PC-3 (cell line): ENCODE measurements at regions not wholly inside any gene's neighbourhood (a gene's known extent, or its start where the extent isn't known, plus 50 kb on each side); places are given as distances from the start of the nearest gene placed in this dataset.

ENCODE experiments used
- ATAC-seq: fragments of 200-7000 bp; cut with Tn5 transposase; 2 replicates; pipeline ENCODE4 v1.9.1; 2020; ENCODE audit warnings: mild to moderate bottlenecking, moderate library complexity
- BruUV-seq: library from RNA; stranded (reverse); fragments of 400-500 nt; replicated peaks from 2 replicates; lab custom pipeline; 2021; lab: Mats Ljungman, UMichigan
- CTCF ChIA-PET: fragments of 300-600 bp; sonication (Branson Sonifier 250); formaldehyde crosslinking; loops from one replicate; lab custom pipeline; 2022; ENCODE audit warnings: antibody characterized with exemption; lab: Charles Lee
- POLR2A ChIA-PET: fragments of 300-600 bp; sonication (Branson Sonifier 250); formaldehyde crosslinking; loops from one replicate; lab custom pipeline; 2022; ENCODE audit warnings: antibody characterized with exemption; ENCODE audit not compliant: unreplicated experiment; lab: Charles Lee
- DNase-seq: peaks from one replicate; pipeline ENCODE4 v3.0.0-alpha.2; 2015
- H2AFZ ChIP-seq: fragments of 300-600 bp; sonication (generic); 2 replicates; pipeline ENCODE4 v1.6.0; 2016; ENCODE audit warnings: antibody characterized with exemption, low read length
- H3F3A ChIP-seq: fragments of 300-600 bp; sonication (generic); one replicate; pipeline ENCODE4 v1.6.0; 2017; ENCODE audit warnings: antibody characterized with exemption, low read length, control low read depth, mild to moderate bottlenecking; ENCODE audit not compliant: unreplicated experiment
- H3K27ac ChIP-seq: fragments of 300-600 bp; sonication (generic); 2 replicates; pipeline ENCODE4 v1.5.1; 2016; ENCODE audit warnings: mild to moderate bottlenecking, low read length
- H3K27me3 ChIP-seq: fragments of 300-600 bp; sonication (generic); 2 replicates; pipeline ENCODE4 v1.6.1; 2016; ENCODE audit warnings: low read length, mixed read lengths
- H3K36me3 ChIP-seq: fragments of 300-600 bp; sonication (generic); 2 replicates; pipeline ENCODE4 v1.6.1; 2016; ENCODE audit warnings: low read depth, mixed run types, low read length, mixed read lengths
- H3K4me1 ChIP-seq: fragments of 300-600 bp; sonication (generic); 2 replicates; pipeline ENCODE4 v1.5.1; 2016; ENCODE audit warnings: low read length; ENCODE audit not compliant: insufficient read depth
- H3K4me2 ChIP-seq: fragments of 300-600 bp; sonication (generic); 2 replicates; pipeline ENCODE4 v1.6.0; 2016; ENCODE audit warnings: low read length
- H3K4me3 ChIP-seq: fragments of 300-600 bp; sonication (generic); 2 replicates; pipeline ENCODE4 v1.5.1; 2016; ENCODE audit warnings: mild to moderate bottlenecking, low read length, mixed read lengths
- H3K79me2 ChIP-seq: fragments of 300-600 bp; sonication (generic); 2 replicates; pipeline ENCODE4 v1.6.1; 2017; ENCODE audit warnings: low read length, mixed read lengths
- H3K9ac ChIP-seq: fragments of 300-600 bp; sonication (generic); 2 replicates; pipeline ENCODE4 v1.6.0; 2016; ENCODE audit warnings: mild to moderate bottlenecking, low read length
- H3K9me2 ChIP-seq: fragments of 300-600 bp; sonication (generic); replicated peaks from 2 replicates; pipeline ENCODE4 v1.6.1; 2016; ENCODE audit warnings: mixed run types, low read length, mixed read lengths
- H3K9me3 ChIP-seq: fragments of 300-600 bp; sonication (generic); 2 replicates; pipeline ENCODE4 v1.6.1; 2016; ENCODE audit warnings: low read length, mixed read lengths
- H4K20me1 ChIP-seq: fragments of 300-600 bp; sonication (generic); 2 replicates; pipeline ENCODE4 v1.6.1; 2016; ENCODE audit warnings: low read length, mixed read lengths
- CTCF ChIP-seq: fragments of 300-600 bp; sonication (generic); conservative IDR thresholded peaks from 2 replicates; pipeline ENCODE4 v1.5.1; 2017; ENCODE audit warnings: antibody characterized with exemption, low read depth, mild to moderate bottlenecking, low read length
- EZH2 ChIP-seq: fragments of 300-600 bp; sonication (generic); IDR thresholded peaks from one replicate; pipeline ENCODE4 v1.6.1; 2017; ENCODE audit warnings: antibody characterized with exemption, mild to moderate bottlenecking, low read length; ENCODE audit not compliant: unreplicated experiment
- EZH2phosphoT487 ChIP-seq: fragments of 300-600 bp; sonication (generic); IDR thresholded peaks from 2 replicates; pipeline ENCODE4 v1.6.1; 2018; ENCODE audit warnings: mild to moderate bottlenecking, antibody characterized with exemption, low read length, borderline replicate concordance
- intact Hi-C: fragments of 100-400 bp; cut with micrococcal nuclease; formaldehyde crosslinking; loops from 2 replicates; pipeline ENCODE4 v1.9.0; 2023

DNA sequence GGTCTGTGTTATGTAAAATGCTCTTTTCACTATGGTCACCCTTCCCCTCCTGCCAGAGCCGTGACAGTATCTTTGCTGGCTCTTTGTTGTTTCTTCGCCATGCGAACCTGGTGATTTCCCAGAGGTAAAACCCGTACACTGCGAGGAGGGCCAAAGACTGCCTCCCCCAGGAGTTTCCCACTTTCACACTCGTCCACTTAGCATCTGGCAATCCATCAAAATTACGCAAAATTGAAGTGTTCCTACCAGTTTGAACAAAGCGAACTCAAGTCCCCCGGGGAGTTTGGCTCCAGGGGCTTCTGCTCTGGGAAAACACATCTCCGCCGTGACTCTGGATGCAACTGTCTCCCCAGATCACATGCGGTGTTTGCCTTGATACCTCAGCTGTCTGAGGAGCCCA is 239.9 kb downstream of the FAM43A start:
- Histone ChIP-seq H4K20me1 (no peaks in the 10 kb centered on the region), H2AFZ (no peak overlapping the region), H3K9me2 (no peaks in the 10 kb centered on the region), H3K27ac (no peak overlapping the region), H3K4me2 (no peak overlapping the region), H3K4me3 (no peak overlapping the region), H3K9me3 (no peaks in the 10 kb centered on the region), H3K79me2 (no peaks in the 10 kb centered on the region), H3K27me3 (no peaks in the 10 kb centered on the region), H3F3A (no peaks in the 10 kb centered on the region), H3K4me1 (peaks cover 13% of the 10 kb centered on the region), H3K9ac (no peak overlapping the region), H3K36me3 (no peaks in the 10 kb centered on the region)
- intact Hi-C loops, result no loop called here
- TF ChIP-seq CTCF (no peak), EZH2 (no peak), EZH2phosphoT487 (no peak)
- DNase-seq (no peak), ATAC-seq (no peak)
- CTCF ChIA-PET, result no interaction called here
- BruUV-seq, result no TSS peak
- POLR2A ChIA-PET, result no interaction called here

DNA sequence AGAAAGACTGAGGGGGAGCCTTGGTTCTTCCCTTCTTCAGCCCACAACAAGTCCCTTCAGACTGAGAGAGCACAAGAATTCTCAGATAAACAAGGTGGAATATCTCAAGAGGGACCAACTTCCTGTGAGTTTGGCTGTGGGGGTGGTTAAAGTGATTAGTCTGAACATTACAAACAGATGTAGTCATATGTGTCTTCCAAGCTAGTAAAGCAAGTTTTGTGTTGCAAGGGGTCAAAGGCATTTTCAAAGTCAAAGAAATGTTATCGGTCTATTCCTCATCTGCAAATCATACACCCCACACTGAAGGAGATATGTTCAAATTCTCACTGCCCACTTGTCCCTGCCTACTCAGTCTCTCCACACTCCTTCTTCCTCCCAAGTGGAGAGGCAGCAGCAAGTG is 242.5 kb downstream of the FAM43A start:
- intact Hi-C loops, result no loop called here
- BruUV-seq, result no TSS peak
- Histone ChIP-seq H3K36me3 (no peaks in the 10 kb centered on the region), H3K27me3 (no peaks in the 10 kb centered on the region), H4K20me1 (no peaks in the 10 kb centered on the region), H3K4me2 (no peak overlapping the region), H3K4me3 (no peak overlapping the region), H3K27ac (no peak overlapping the region), H3K79me2 (no peaks in the 10 kb centered on the region), H2AFZ (0 out of 2 replicates have a peak overlapping the region, but pooled peaks have one; percentile 31), H3K9ac (no peak overlapping the region), H3K9me2 (no peaks in the 10 kb centered on the region), H3K9me3 (no peaks in the 10 kb centered on the region), H3F3A (no peaks in the 10 kb centered on the region), H3K4me1 (peaks cover 19% of the 10 kb centered on the region)
- no peak for TF ChIP-seq EZH2phosphoT487
- no peak for TF ChIP-seq CTCF
- no peak for TF ChIP-seq EZH2
- no peak for ATAC-seq
- DNase-seq, result peak; percentile 40
- ChIA-PET POLR2A (no interaction called here), CTCF (interaction anchor here (0.8 kb wide), 1 partner anchor 246 kb away, joined by 3 read pairs; no protein-coding TSS in a partner anchor)

DNA sequence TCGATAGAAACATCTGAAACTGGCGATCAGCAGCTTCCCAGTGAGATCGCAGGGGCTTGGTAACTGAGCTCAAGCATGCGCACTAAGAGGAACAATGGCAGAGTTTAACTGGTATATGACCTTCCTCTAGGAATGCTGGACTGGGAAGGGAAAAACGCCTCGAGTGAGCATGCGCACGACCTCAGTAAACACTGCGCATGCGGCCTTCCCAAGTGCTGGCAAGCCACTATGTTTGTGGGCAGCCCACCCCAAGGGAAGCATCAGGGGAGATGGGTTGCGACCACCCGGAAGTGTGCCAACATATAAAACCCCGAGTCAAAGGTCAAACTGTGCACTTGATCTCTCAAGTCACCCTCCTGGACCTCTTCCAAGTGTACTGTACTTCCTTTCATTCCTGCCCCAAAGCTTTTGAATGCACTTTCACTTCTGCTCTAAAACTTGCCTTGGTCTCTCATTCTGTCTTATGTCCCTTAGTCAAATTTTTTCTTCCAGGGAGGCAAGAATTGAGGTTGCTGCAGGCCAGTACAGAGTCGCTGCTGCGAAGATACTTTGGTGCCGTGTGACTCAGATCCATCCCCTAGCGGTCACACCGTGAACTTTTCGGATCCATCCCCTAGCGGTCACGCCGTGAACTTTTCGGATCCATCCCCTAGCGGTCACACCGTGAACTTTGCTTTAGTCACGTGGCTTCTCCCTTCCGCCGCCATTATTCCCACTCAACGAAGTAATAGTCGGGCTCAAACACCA is 243.3 kb downstream of the FAM43A start:
- intact Hi-C loops, result no loop called here
- H3K27ac ChIP-seq, result no peak overlapping the region
- no peak overlapping the region for H2AFZ ChIP-seq
- H3K27me3 ChIP-seq, result no peaks in the 10 kb centered on the region
- H4K20me1 ChIP-seq, result no peaks in the 10 kb centered on the region
- no peaks in the 10 kb centered on the region for H3K9me3 ChIP-seq
- H3K4me1 ChIP-seq, result peaks cover 19% of the 10 kb centered on the region
- no peak overlapping the region for H3K4me2 ChIP-seq
- peak; percentile 64 for TF ChIP-seq CTCF
- no peak for TF ChIP-seq EZH2phosphoT487
- H3F3A ChIP-seq, result no peaks in the 10 kb centered on the region
- H3K36me3 ChIP-seq, result no peaks in the 10 kb centered on the region
- BruUV-seq, result no TSS peak
- ChIA-PET POLR2A (no interaction called here), CTCF (no interaction called here)
- H3K79me2 ChIP-seq, result no peaks in the 10 kb centered on the region
- DNase-seq (peak; percentile 21), ATAC-seq (no peak)
- H3K4me3 ChIP-seq, result no peak overlapping the region
- no peaks in the 10 kb centered on the region for H3K9me2 ChIP-seq
- H3K9ac ChIP-seq, result no peak overlapping the region
